HepG2 (cell line): ENCODE measurements at regions not wholly inside any gene's neighbourhood (a gene's known extent, or its start where the extent isn't known, plus 50 kb on each side); places are given as distances from the start of the nearest gene placed in this dataset.

Experiments
- FOXK1 ChIP-seq: sonication (generic); formaldehyde crosslinking; IDR thresholded peaks from 2 replicates; pipeline ENCODE4 v1.4.0; 2020; ENCODE audit warnings: low read depth, missing genetic modification reagents, borderline replicate concordance
- HNRNPH1 ChIP-seq: fragments of 200-400 bp; formaldehyde crosslinking; optimal IDR thresholded peaks from 2 replicates; pipeline ENCODE3; 2017; ENCODE audit warnings: mild to moderate bottlenecking, low read depth, low read length
- ZNF609 ChIP-seq: sonication (generic); formaldehyde crosslinking; IDR thresholded peaks from 2 replicates; pipeline ENCODE4 v1.4.0; 2020; ENCODE audit warnings: mild to moderate bottlenecking, missing genetic modification reagents, borderline replicate concordance
- TF ChIP-seq, protein P1 (sequence below): sonication (generic); formaldehyde crosslinking; IDR thresholded peaks from 2 replicates; pipeline ENCODE4 v1.4.0; 2020; ENCODE audit warnings: missing genetic modification reagents
- TF ChIP-seq, protein P2 (sequence below): sonication (generic); formaldehyde crosslinking; IDR thresholded peaks from 2 replicates; pipeline ENCODE4 v1.5.0; 2020; ENCODE audit warnings: missing genetic modification reagents

DNA sequence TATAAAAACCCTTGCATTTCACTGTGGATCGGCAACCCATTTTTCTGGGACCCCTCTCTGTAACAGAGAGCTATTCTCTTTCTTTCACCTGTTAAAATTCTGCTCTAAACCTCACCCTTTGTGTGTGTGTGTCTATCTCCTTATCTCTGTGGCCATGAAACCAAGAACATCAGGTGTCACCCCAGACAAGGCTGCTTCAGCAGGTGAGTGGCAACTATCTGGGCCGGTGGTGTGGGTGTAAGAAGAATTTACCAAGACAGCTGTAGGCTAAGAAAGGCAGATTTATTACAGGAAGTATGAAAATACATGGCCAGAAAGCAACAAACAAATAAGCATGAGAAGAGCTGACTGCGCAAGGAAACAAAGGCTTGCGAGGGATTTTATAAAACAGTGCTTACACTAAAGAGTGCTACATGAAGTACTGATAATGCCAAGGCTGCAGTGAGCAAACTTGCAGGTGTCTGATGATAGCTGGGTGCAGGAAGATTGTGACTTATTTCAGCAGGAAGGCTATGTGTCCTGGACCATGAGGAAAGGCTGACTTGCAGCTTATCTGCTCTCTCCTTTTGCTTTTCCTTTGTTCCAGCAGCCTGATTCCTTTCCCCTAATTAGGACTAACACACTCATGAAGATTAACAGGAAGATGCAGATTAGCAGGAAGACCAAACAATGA is 421.1 kb downstream of the PTH2R start (continued):
- TF ChIP-seq, protein P1, sequence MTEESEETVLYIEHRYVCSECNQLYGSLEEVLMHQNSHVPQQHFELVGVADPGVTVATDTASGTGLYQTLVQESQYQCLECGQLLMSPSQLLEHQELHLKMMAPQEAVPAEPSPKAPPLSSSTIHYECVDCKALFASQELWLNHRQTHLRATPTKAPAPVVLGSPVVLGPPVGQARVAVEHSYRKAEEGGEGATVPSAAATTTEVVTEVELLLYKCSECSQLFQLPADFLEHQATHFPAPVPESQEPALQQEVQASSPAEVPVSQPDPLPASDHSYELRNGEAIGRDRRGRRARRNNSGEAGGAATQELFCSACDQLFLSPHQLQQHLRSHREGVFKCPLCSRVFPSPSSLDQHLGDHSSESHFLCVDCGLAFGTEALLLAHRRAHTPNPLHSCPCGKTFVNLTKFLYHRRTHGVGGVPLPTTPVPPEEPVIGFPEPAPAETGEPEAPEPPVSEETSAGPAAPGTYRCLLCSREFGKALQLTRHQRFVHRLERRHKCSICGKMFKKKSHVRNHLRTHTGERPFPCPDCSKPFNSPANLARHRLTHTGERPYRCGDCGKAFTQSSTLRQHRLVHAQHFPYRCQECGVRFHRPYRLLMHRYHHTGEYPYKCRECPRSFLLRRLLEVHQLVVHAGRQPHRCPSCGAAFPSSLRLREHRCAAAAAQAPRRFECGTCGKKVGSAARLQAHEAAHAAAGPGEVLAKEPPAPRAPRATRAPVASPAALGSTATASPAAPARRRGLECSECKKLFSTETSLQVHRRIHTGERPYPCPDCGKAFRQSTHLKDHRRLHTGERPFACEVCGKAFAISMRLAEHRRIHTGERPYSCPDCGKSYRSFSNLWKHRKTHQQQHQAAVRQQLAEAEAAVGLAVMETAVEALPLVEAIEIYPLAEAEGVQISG: no peak
- TF ChIP-seq ZNF609 (CRISPR knock-in tag) (no peak), FOXK1 (CRISPR knock-in tag) (no peak), HNRNPH1 (no peak)
- TF ChIP-seq, protein P2, sequence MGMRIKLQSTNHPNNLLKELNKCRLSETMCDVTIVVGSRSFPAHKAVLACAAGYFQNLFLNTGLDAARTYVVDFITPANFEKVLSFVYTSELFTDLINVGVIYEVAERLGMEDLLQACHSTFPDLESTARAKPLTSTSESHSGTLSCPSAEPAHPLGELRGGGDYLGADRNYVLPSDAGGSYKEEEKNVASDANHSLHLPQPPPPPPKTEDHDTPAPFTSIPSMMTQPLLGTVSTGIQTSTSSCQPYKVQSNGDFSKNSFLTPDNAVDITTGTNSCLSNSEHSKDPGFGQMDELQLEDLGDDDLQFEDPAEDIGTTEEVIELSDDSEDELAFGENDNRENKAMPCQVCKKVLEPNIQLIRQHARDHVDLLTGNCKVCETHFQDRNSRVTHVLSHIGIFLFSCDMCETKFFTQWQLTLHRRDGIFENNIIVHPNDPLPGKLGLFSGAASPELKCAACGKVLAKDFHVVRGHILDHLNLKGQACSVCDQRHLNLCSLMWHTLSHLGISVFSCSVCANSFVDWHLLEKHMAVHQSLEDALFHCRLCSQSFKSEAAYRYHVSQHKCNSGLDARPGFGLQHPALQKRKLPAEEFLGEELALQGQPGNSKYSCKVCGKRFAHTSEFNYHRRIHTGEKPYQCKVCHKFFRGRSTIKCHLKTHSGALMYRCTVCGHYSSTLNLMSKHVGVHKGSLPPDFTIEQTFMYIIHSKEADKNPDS: no peak
